NCI-H2029 (cell line): ENCODE measurements at regions not wholly inside any gene's neighbourhood (a gene's known extent, or its start where the extent isn't known, plus 50 kb on each side); places are given as distances from the start of the nearest gene placed in this dataset.
A peak's percentile ranks its signal among the peaks of the same experiment; 100 is the strongest.

Experiments used
- DNase-seq: peaks from one replicate; lab custom pipeline; 2025; lab: John Stamatoyannopoulos, UW

GRCh38 chr5:38029397-38030065, 189.7 kb upstream of the GDNF start:
- DNase-seq = no peak

DNA sequence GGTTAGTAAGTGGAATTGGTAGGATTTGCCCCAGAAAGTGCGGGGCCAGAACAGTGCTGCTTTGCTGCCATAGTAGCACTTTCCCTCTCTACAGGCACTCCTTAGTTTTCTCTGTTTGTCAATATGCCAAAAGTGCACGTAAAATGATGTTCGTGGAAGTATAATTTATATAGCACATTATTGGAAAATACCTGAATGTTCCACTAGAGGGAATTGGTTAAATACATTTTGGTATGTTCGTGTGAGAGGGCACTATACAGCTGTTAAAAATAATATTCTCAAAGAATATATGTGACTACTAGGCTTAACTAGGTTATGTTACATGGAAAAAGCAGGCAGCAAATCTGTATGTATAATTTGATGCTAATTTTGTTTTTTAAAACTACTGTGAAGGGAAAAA, 184.0 kb upstream of the GDNF start:
- DNase-seq = no peak

GRCh38 chr5:38023371-38023770, 183.5 kb upstream of the GDNF start:
- no peak for DNase-seq

DNA sequence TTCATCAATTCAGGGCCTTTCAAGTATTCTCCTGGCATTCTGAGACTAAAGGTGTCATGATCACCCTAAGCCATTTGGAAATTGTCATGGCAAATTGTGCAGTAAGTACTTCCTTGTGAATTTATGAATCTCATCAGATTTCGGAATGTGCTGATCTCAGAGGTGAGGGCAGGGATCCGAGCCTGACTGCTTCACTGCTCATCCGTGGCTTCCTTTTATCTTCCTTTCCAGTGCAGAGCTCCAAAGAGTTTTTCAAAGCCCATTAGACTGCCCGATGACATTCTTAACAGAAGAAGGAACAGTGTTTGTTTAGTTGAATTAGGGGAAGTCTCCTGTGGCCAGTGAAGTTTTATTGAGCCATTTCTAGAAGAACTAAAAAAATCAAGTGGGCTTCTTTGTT, 182.8 kb upstream of the GDNF start:
- no peak for DNase-seq

DNA sequence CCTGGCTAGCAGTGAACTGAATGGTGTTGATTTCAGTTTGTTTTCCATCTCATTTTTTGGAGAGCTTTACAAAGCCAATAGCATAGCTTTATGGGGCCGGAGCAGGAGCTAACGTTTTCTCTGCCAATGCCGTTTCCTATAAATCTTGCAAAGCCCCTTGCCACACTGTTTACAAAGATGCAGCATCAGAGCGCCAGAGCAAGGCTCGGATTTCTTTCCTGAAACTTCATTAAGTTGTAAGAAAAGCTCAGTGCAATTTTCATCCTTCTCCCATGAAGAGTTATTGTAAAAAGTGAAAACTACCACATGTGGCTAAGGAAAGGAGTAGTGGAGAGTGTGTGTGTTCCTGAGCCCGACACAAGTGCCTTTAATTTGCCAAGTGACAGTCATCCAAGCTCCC, 178.2 kb upstream of the GDNF start:
- DNase-seq = no peak

DNA sequence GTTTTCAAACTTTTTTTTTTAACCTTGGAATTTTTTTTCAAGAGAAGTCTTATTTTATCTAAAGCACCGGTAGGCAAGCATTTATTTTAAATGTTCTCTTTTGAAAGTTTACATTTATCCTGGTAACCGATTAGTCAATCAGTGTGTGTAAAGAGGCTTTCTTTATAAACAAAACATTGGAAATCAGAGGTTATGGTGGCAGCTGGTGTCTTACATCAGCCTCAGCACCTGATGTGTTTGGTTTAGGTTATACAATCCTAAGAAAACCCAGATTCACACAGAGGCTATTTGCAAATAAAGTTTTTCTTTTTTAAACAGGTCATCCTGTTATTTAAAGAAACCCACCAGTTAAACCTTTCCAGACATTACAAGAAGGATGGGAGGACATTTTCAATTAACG, 173.3 kb upstream of the GDNF start:
- DNase-seq = no peak

- no peak for DNase-seq
These were observed 171.9 kb upstream of the GDNF start for GRCh38 chr5:38011668-38012188.

DNA sequence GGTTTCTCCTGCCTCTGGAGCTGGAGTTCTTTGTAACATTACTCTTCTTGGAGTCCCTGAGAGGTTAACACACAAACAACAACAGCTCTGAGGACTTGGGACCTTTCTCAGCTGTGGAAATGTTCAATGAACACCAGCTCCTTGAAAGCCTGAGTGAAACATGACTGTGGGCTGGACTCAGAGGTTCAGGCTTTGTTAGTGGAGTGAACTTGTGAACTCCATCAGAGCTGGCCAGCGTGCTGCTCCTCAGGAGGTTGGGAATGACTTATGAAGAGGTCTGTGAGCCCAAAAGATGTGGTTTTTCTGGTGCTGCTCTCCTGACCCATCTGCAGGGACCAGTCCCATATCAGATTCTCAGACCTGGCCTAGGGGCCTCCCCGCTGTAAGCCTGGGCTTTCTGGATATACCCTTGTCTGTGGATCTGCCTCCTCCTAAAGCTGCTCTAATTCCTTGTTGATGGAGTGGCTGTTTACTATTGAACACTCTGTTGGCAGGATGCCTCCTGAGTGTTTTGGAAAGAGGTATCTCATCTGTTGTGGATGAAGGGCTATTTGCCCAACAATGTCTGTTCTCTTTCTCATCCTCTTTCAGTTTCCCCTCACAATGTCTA, 170.0 kb upstream of the GDNF start:
- DNase-seq = no peak

DNA sequence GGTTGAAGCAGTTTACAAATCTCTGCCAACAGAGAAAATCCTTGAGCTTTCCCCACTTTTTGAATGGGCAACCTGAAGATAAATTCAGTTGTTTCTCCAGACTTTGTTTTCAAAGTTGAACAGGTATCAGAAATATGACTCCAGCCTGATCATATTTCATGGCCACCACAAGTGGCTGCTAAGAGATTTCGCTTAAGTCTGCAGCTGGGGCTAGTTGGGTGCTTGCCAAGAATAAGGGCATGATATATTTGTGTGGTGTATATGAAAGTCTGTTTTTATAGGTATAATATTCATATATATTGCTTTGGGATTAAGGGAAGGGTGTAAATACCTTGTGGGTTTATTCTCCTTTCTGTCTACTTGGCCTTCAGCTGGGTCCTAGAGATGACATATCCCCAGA, 168.4 kb upstream of the GDNF start:
- DNase-seq = peak; percentile 73

GRCh38 chr5:37999593-37999992, 159.8 kb upstream of the GDNF start:
- no peak for DNase-seq

DNA sequence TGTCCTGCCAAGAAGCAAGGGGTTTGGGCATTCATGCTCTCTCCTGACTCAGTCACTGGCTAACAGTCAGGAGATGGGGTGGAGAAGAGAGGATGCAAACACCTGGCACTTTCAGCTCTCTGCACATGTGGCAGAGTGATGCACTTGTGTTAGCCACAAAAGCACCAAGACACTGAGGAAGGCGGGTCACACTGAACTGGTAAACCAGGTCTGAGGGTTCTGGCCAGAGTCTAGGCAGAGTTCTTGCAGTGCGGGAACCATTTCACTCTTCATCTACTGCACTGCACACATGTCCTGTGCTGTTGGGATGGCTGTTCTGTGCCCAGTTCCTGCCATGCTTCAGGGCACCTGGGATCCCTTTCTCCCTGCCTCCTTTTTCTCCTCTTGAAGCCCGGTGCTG, 157.1 kb upstream of the GDNF start:
- DNase-seq = no peak

DNA sequence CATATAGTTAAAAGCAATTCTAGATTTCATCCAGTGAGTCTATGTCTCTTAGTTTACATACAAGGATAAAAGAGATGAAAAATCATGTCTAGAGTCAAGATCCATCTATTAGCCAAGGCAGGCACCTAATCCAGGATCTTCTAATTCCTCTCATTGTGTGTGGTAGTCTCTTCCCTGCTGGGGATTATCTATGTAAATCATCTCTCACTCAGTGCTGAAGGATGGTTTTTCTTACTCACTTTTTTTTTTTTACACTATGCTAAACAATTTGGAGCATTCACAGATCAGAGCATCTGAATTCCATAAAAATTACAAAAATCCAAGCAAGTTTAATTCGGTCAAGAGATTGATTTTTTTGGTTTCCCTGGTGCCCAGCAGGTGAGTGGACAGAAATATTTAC, 154.9 kb upstream of the GDNF start:
- no peak for DNase-seq

DNA sequence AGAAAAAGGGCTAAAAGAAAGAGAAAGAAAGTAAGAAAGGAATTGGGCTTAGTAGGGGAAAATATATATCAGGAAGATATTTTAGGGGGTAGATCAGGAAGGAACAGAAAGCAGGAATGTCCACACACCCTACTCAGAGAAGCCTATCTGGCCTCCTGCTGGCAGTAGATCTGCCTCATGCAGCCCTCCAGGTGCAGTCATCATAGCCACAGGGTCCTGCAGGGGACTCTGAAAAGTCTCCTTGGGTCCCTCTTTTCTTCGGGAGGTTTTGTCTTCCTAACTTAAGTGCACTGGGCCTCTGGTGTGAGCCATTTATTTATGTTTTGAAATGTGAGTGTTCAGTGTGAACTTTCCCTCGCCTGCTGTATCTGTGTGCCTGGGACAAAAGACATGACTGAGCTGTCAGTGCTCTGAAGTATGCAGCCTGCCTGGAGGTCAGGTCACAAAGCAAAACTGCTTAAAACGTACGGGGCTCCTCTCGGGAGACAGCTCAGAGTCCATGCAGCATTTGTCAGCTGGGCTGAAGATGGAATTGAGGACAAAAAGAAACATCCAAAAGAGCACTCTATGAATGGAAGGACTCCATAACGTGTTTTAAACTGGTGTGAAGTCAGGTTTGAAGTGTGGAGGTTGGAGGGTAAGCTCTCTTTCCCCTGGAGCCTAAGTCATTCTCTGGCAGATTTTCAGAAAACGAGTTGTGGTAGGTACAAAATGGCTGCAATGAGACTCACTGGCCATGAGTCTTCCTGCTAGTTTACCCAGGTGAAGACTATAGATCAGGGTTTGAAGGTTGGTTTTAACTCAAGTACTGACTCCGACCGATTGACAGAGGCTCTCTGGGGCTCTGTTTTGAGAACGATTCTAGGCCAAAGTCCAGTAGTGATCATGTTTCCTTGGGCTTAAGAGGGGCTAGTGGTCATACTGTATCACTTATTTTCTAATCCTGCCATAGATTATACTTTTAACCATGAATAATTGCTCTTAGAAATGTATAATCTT, 151.8 kb upstream of the GDNF start:
- DNase-seq = no peak

DNA sequence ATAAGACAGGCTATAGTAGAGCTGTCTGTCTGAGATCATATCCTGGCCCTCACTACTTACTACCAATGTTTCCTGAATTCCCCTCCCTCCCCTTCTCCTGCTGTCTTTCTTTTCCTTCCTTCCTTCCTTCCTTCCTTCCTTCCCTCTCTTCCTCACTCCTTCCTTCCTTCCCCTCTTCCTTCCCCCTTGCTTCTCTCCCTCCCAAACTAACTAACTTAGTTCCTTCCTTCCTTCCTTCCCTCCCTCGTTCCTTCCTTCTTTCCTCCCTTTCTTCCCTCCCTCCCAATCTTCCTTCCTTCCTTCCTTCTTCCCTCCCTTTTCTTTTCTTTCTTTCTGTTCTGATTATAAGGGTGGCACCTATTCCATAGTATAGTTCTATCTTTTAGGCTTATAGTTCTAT, 150.0 kb upstream of the GDNF start:
- no peak for DNase-seq

DNA sequence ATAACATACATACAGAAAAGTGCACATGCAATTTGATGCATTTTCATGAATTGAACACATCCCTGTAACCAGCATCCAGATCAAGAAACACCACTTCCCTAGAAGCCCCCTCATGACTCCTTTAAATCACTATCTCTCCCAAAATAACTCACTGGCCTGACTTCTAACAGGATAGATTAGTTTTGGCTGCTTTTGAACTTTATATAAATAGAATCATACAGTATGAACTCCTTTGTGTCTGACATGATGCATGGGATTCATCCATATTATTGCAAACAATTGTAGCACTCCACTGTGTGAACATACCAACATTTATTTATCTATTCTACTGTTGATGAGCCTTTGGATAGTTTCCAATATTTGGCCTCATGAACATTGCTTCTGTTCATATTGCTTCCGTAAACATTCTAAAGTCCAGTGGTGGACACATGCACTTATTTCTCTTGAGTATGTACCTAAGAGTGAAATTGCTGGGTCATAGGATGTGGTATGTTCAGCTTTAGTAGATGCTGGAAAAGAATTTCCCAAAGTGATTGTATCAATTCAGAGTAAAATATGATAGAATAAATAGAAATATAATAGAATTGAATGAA, 148.7 kb upstream of the GDNF start:
- DNase-seq = peak; percentile 13

DNA sequence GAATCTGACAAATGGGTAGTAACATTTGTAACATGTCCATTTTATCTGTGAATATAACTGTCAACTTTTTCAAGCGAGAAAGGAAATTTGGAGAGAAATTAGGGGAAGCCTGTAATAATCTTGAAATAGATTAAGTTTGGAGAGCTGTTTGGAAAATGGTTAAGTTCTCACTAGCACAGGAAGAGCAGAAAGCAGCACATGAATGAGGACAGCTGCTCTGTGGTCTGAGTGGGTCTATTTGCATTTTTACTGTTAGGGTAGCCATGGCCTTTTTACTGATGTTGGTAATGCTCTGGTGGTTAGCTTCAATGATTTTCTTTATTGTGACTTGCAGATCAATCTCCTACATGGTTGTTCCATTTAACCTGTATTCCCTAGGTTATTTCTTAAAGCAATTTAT, 144.5 kb upstream of the GDNF start:
- no peak for DNase-seq

- DNase-seq = no peak
These were observed 143.6 kb upstream of the GDNF start for GRCh38 chr5:37983463-37983862.

DNA sequence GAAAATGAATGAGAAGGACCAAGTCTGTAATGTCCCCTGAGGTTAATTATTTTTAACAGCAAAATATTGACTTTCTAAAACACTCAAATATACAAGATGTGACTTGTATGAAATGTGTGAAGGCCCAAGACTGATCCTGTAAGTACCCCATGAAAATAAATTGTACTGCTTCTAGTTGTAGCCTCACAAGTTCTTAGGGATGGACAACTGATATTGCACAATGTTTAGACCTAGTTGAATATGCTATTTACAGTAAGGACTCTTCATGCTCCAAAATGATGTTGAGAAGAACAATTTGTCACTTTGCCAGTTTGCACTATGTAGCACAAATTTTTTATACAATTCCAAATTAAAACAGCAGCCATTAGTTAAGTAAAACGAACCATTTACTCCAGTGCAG, 139.7 kb upstream of the GDNF start:
- no peak for DNase-seq

DNA sequence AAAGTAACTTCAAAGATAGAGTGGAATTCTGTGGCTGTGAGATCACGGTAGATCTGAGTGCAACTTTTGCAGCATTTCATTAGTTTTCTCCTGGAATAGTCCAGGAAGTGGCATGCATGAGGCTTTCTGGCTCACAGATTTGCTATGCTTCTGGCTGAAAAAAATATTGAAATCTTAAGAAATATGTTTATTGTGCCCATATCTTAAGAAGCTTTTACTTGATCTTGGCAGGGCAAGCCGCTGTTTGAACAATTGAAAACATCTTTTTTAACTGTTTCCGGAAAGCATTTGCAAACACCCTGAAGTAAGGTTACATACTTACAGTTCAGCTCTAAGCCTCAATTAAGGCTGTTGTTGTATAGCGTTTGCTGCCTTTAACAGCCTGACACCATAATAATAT, 135.7 kb upstream of the GDNF start:
- no peak for DNase-seq

GRCh38 chr5:37971483-37972024, 131.7 kb upstream of the GDNF start:
- DNase-seq = no peak

- no peak for DNase-seq
These were observed 127.0 kb upstream of the GDNF start for GRCh38 chr5:37966871-37967270.

DNA sequence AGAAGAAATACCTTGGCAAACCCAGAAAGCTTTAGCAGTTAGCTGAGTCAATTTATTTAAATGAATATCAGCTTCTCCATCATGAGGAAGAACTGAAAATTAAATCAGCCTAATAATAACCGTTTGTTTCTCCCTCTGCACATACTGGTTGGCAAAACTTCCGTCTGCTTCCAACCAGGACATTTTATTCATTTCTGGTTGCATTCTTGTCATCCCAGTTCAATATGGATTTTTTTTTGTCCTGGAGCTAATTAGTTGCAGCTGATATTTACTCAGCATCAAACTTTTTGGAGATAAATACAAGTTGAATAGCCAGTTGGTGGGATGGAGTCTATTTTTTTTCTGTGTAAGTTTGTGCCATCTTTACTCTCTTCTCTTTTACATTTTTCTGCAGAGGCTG, 126.5 kb upstream of the GDNF start:
- no peak for DNase-seq
